Cardiac fibroblast (primary cell): ENCODE measurements at regions not wholly inside any gene's neighbourhood (a gene's known extent, or its start where the extent isn't known, plus 50 kb on each side); places are given as distances from the start of the nearest gene placed in this dataset.

Source experiments
- DNase-seq, 2 donors: peaks; one replicate each; pipeline versions ENCODE4 v3.0.0 to v3.0.0-alpha.2; 2010; ENCODE audit warnings: low read depth in 2 of 2
- H3K4me3 ChIP-seq, 2 donors: replicated peaks in 1 of 2; 1 replicate in 1 of 2; 2 replicates in 1 of 2; pipeline ENCODE4 v1.5.1; 2011; ENCODE audit warnings: low read depth in 2 of 2, low read length in 2 of 2, mild to moderate bottlenecking in 2 of 2, moderate library complexity in 1 of 2
- CTCF ChIP-seq: IDR thresholded peaks from one replicate; pipeline ENCODE4 v1.5.1; 2011; ENCODE audit warnings: low read depth, mild to moderate bottlenecking, low read length, inconsistent platforms

GRCh38 chr6:120951258-120951657 is 383.0 kb downstream of the TBC1D32 start:
- no peak for TF ChIP-seq CTCF
- no peak for DNase-seq
- H3K4me3 ChIP-seq = no peak overlapping the region

- DNase-seq = no peak
- no peak for TF ChIP-seq CTCF
- no peak overlapping the region for H3K4me3 ChIP-seq
These were observed 387.2 kb downstream of the TBC1D32 start for GRCh38 chr6:120947111-120947510.

- no peak overlapping the region for H3K4me3 ChIP-seq
- no peak for TF ChIP-seq CTCF
- DNase-seq = no peak
These were observed 388.2 kb downstream of the TBC1D32 start for GRCh38 chr6:120945905-120946594.

- no peak for TF ChIP-seq CTCF
- no peak for DNase-seq
- no peak overlapping the region for H3K4me3 ChIP-seq
These were observed 395.3 kb downstream of the TBC1D32 start for GRCh38 chr6:120938876-120939472.

- DNase-seq = no peak
- no peak for TF ChIP-seq CTCF
- no peak overlapping the region for H3K4me3 ChIP-seq
These were observed 396.0 kb downstream of the TBC1D32 start for GRCh38 chr6:120938164-120938875.

GRCh38 chr6:120935908-120936307 is 398.4 kb downstream of the TBC1D32 start:
- no peak overlapping the region for H3K4me3 ChIP-seq
- TF ChIP-seq CTCF = no peak
- no peak for DNase-seq
